ENCODE measurements at regions not wholly inside any gene's neighbourhood (a gene's known extent, or its start where the extent isn't known, plus 50 kb on each side); places are given as distances from the start of the nearest gene placed in this dataset.

GRCh38 chr2:221312634-221313033 lies 259.5 kb downstream of the EPHA4 start:
- TF ChIP-seq CTCF (conservative IDR thresholded peaks at IDR 0.05): no peak
- H3K4me3 Mint-ChIP-seq: no peak overlapping the region
- H3K27ac Mint-ChIP-seq: no peak overlapping the region
- H3K9me3 Mint-ChIP-seq: peaks cover 6% of the 10 kb centered on the region
- H3K36me3 Mint-ChIP-seq: no peaks in the 10 kb centered on the region
- H3K4me1 Mint-ChIP-seq (ENCODE audit: unreplicated experiment): peaks cover 37% of the 10 kb centered on the region
- H3K27me3 Mint-ChIP-seq: peaks cover 5% of the 10 kb centered on the region
- no peak for DNase-seq (ENCODE audit: extremely low spot score, unreplicated experiment)

- Mint-ChIP-seq H3K27me3 (peaks cover 5% of the 10 kb centered on the region), H3K27ac (no peak overlapping the region), H3K4me3 (no peak overlapping the region), H3K9me3 (peaks cover 6% of the 10 kb centered on the region), H3K4me1 (ENCODE audit: unreplicated experiment) (peaks cover 17% of the 10 kb centered on the region), H3K36me3 (no peaks in the 10 kb centered on the region)
- no peak for DNase-seq (ENCODE audit: extremely low spot score, unreplicated experiment)
- TF ChIP-seq CTCF (conservative IDR thresholded peaks at IDR 0.05): no peak
Measured at GRCh38 chr2:221314786-221315185, 257.3 kb downstream of the EPHA4 start.

- H3K4me3 Mint-ChIP-seq: no peak overlapping the region
- peaks cover 9% of the 10 kb centered on the region for H3K4me1 Mint-ChIP-seq (ENCODE audit: unreplicated experiment)
- H3K27me3 Mint-ChIP-seq: peaks cover 2% of the 10 kb centered on the region
- no peak for DNase-seq (ENCODE audit: extremely low spot score, unreplicated experiment)
- no peaks in the 10 kb centered on the region for H3K9me3 Mint-ChIP-seq
- H3K27ac Mint-ChIP-seq: no peak overlapping the region
- H3K36me3 Mint-ChIP-seq: no peaks in the 10 kb centered on the region
- TF ChIP-seq CTCF (conservative IDR thresholded peaks at IDR 0.05): no peak
Measured at GRCh38 chr2:221318376-221319130, 253.6 kb downstream of the EPHA4 start.

- no peaks in the 10 kb centered on the region for H3K9me3 Mint-ChIP-seq
- H3K27ac Mint-ChIP-seq: no peak overlapping the region
- H3K27me3 Mint-ChIP-seq: peaks cover 2% of the 10 kb centered on the region
- H3K4me3 Mint-ChIP-seq: peak overlapping the region; percentile 20
- TF ChIP-seq CTCF (conservative IDR thresholded peaks at IDR 0.05): no peak
- H3K36me3 Mint-ChIP-seq: no peaks in the 10 kb centered on the region
- DNase-seq (ENCODE audit: extremely low spot score, unreplicated experiment): no peak
- H3K4me1 Mint-ChIP-seq (ENCODE audit: unreplicated experiment): peaks cover 9% of the 10 kb centered on the region
Measured at GRCh38 chr2:221322741-221323140, 249.4 kb downstream of the EPHA4 start.

- H3K36me3 Mint-ChIP-seq: no peaks in the 10 kb centered on the region
Measured at GRCh38 chr2:221323513-221323912, 248.6 kb downstream of the EPHA4 start.

More at GRCh38 chr2:221323513-221323912, 248.6 kb downstream of the EPHA4 start:
- Mint-ChIP-seq H3K9me3 (no peaks in the 10 kb centered on the region), H3K27me3 (peaks cover 2% of the 10 kb centered on the region), H3K4me3 (no peak overlapping the region), H3K4me1 (ENCODE audit: unreplicated experiment) (peaks cover 9% of the 10 kb centered on the region), H3K27ac (no peak overlapping the region)
- no peak for DNase-seq (ENCODE audit: extremely low spot score, unreplicated experiment)
- TF ChIP-seq CTCF (conservative IDR thresholded peaks at IDR 0.05): no peak
